ENCODE measurements at regions not wholly inside any gene's neighbourhood (a gene's known extent, or its start where the extent isn't known, plus 50 kb on each side); places are given as distances from the start of the nearest gene placed in this dataset.

GRCh38 chr7:84700563-84701370, 486.1 kb downstream of the SEMA3D start:
- peaks cover 0 to 4% of the 10 kb centered on the region in 2 donors for H3K4me1 ChIP-seq (ENCODE audit: control insufficient read depth in 1 of 2, insufficient read depth in 2 of 2, low read length in 2 of 2)
- H3K27me3 ChIP-seq (ENCODE audit: control insufficient read depth in 1 of 2, insufficient read depth in 2 of 2, low read length in 2 of 2) = no peaks in the 10 kb centered on the region
- H3K4me3 ChIP-seq (ENCODE audit: low read depth in 1 of 2, low read length in 2 of 2) = no peak overlapping the region
- no peak overlapping the region for H3K27ac ChIP-seq (ENCODE audit: low read depth, low read length)
- H3K9me3 ChIP-seq (ENCODE audit: control insufficient read depth in 1 of 2, low read length in 2 of 2) = peaks cover 1 to 2% of the 10 kb centered on the region in 2 donors
- H3K9ac ChIP-seq (ENCODE audit: low read depth in 1 of 2, low read length in 2 of 2) = no peak overlapping the region
- H3K36me3 ChIP-seq (ENCODE audit: control insufficient read depth in 1 of 2, insufficient read depth in 2 of 2, low read length in 2 of 2) = no peaks in the 10 kb centered on the region

DNA sequence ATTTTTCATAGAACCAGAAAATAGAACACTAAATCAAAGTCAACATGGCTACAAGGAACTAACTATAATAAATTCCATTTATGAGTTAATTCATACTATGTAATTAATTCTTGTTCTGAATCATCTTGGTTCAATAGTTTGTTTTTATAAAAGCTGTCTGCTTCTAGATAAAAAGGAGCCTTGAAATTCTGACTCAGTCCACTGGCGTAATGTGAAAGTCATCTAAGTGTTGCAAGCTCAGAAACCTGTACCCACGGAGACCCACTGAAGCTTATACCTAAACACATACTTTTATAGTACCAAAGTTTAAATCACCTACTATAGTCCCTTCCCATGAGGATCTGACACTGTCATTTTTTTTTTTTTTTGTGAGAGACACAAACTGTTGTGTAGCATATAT, 489.4 kb downstream of the SEMA3D start:
- Histone ChIP-seq H3K4me1 (ENCODE audit: control insufficient read depth in 1 of 2, insufficient read depth in 2 of 2, low read length in 2 of 2) (peaks cover 0 to 4% of the 10 kb centered on the region in 2 donors), H3K9ac (ENCODE audit: low read depth in 1 of 2, low read length in 2 of 2) (no peak overlapping the region), H3K4me3 (ENCODE audit: low read depth in 1 of 2, low read length in 2 of 2) (no peak overlapping the region), H3K27me3 (ENCODE audit: control insufficient read depth in 1 of 2, insufficient read depth in 2 of 2, low read length in 2 of 2) (no peaks in the 10 kb centered on the region), H3K9me3 (ENCODE audit: control insufficient read depth in 1 of 2, low read length in 2 of 2) (peaks cover 2 to 6% of the 10 kb centered on the region in 2 donors), H3K27ac (ENCODE audit: low read depth, low read length) (no peak overlapping the region), H3K36me3 (ENCODE audit: control insufficient read depth in 1 of 2, insufficient read depth in 2 of 2, low read length in 2 of 2) (no peaks in the 10 kb centered on the region)

DNA sequence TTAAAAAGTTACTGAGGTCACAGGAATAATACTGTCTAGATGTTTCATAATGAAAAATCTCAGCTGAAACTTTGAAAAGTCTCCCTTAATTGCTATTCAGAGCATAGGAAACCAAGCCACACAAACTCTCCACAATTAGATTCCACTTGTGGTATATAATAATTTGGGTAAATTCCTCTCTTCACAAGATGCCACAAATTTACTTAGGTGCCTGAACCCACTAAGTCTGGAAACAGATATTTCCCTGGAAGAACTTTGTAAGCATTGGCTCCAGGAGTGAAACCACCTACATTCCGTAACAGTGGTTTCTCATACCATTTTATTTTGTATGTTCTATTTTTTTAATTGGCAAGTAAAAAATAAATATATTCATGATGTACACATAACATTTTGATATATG, 493.4 kb downstream of the SEMA3D start:
- no peaks in the 10 kb centered on the region for H3K36me3 ChIP-seq (ENCODE audit: control insufficient read depth in 1 of 2, insufficient read depth in 2 of 2, low read length in 2 of 2)
- H3K9ac ChIP-seq (ENCODE audit: low read depth in 1 of 2, low read length in 2 of 2) = no peak overlapping the region
- no peak overlapping the region for H3K27ac ChIP-seq (ENCODE audit: low read depth, low read length)
- no peak overlapping the region for H3K4me3 ChIP-seq (ENCODE audit: low read depth in 1 of 2, low read length in 2 of 2)
- peaks cover 2 to 6% of the 10 kb centered on the region in 2 donors for H3K9me3 ChIP-seq (ENCODE audit: control insufficient read depth in 1 of 2, low read length in 2 of 2)
- H3K27me3 ChIP-seq (ENCODE audit: control insufficient read depth in 1 of 2, insufficient read depth in 2 of 2, low read length in 2 of 2) = no peaks in the 10 kb centered on the region
- no peaks in the 10 kb centered on the region for H3K4me1 ChIP-seq (ENCODE audit: control insufficient read depth in 1 of 2, insufficient read depth in 2 of 2, low read length in 2 of 2)

- Histone ChIP-seq H3K27ac (ENCODE audit: low read depth, low read length) (no peak overlapping the region), H3K4me3 (ENCODE audit: low read depth in 1 of 2, low read length in 2 of 2) (no peak overlapping the region), H3K36me3 (ENCODE audit: control insufficient read depth in 1 of 2, insufficient read depth in 2 of 2, low read length in 2 of 2) (no peaks in the 10 kb centered on the region), H3K9ac (ENCODE audit: low read depth in 1 of 2, low read length in 2 of 2) (no peak overlapping the region), H3K4me1 (ENCODE audit: control insufficient read depth in 1 of 2, insufficient read depth in 2 of 2, low read length in 2 of 2) (peaks cover 0 to 3% of the 10 kb centered on the region in 2 donors), H3K9me3 (ENCODE audit: control insufficient read depth in 1 of 2, low read length in 2 of 2) (no peaks in the 10 kb centered on the region), H3K27me3 (ENCODE audit: control insufficient read depth in 1 of 2, insufficient read depth in 2 of 2, low read length in 2 of 2) (no peaks in the 10 kb centered on the region)
These were observed 494.1 kb upstream of the SEMA3A start for GRCh38 chr7:84688671-84689070.

DNA sequence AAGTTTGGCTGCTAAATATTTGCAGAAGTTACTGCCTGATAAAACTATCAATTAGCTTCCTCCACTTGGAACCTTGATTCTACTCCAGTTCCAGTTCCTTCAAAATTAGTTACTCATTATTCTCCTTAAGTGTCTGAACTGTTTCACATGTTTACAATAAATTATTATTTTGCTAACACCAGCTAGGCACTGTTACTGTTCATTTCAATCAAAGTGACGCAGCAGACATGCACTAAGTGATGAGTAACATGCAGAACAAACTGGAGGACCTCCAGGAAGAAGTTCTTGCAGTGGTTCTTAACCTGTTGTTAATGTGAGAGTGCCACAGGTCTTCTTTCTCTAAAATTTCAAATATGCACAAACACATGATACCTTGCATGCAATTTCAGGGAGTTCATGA, 491.8 kb upstream of the SEMA3A start:
- Histone ChIP-seq H3K27ac (ENCODE audit: low read depth, low read length) (no peak overlapping the region), H3K9me3 (ENCODE audit: control insufficient read depth in 1 of 2, low read length in 2 of 2) (no peaks in the 10 kb centered on the region), H3K4me1 (ENCODE audit: control insufficient read depth in 1 of 2, insufficient read depth in 2 of 2, low read length in 2 of 2) (peaks cover 0 to 3% of the 10 kb centered on the region in 2 donors), H3K36me3 (ENCODE audit: control insufficient read depth in 1 of 2, insufficient read depth in 2 of 2, low read length in 2 of 2) (no peaks in the 10 kb centered on the region), H3K27me3 (ENCODE audit: control insufficient read depth in 1 of 2, insufficient read depth in 2 of 2, low read length in 2 of 2) (no peaks in the 10 kb centered on the region), H3K4me3 (ENCODE audit: low read depth in 1 of 2, low read length in 2 of 2) (no peak overlapping the region), H3K9ac (ENCODE audit: low read depth in 1 of 2, low read length in 2 of 2) (no peak overlapping the region)

DNA sequence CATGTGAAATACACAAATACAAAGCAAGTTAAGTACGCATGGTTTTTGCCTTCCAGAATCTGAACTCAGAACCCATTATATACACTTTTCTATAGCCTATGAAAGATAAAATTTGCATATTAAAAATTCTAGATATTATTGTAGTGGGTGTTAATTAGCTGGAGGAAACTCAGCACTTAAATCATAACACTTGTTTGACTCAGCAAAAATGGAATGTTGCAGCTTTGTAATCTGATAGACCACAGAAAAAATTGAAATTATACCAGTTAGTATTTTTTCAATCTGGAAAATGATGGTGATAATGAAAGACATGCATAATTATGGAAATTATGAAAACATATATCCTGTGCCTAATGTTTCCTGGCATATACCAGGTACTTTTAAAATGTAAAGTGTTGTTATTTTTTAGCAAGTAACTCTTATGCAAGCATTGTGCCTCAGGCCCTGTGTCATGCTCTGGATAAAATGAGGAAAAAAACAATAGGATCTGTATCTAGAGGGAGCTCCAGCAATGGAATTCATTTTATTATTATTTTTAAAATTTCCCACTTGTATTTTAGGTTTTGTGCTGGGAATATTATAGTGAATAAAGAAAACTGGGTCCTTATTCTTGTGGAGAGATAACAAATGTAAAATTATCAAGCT, 490.4 kb upstream of the SEMA3A start:
- Histone ChIP-seq H3K27me3 (ENCODE audit: control insufficient read depth in 1 of 2, insufficient read depth in 2 of 2, low read length in 2 of 2) (no peaks in the 10 kb centered on the region), H3K4me3 (ENCODE audit: low read depth in 1 of 2, low read length in 2 of 2) (no peak overlapping the region), H3K36me3 (ENCODE audit: control insufficient read depth in 1 of 2, insufficient read depth in 2 of 2, low read length in 2 of 2) (no peaks in the 10 kb centered on the region), H3K9ac (ENCODE audit: low read depth in 1 of 2, low read length in 2 of 2) (no peak overlapping the region), H3K27ac (ENCODE audit: low read depth, low read length) (no peak overlapping the region), H3K4me1 (ENCODE audit: control insufficient read depth in 1 of 2, insufficient read depth in 2 of 2, low read length in 2 of 2) (peaks cover 0 to 3% of the 10 kb centered on the region in 2 donors), H3K9me3 (ENCODE audit: control insufficient read depth in 1 of 2, low read length in 2 of 2) (no peaks in the 10 kb centered on the region)

- no peaks in the 10 kb centered on the region for H3K27me3 ChIP-seq (ENCODE audit: control insufficient read depth in 1 of 2, insufficient read depth in 2 of 2, low read length in 2 of 2)
- peaks cover 0 to 3% of the 10 kb centered on the region in 2 donors for H3K4me1 ChIP-seq (ENCODE audit: control insufficient read depth in 1 of 2, insufficient read depth in 2 of 2, low read length in 2 of 2)
- no peak overlapping the region for H3K4me3 ChIP-seq (ENCODE audit: low read depth in 1 of 2, low read length in 2 of 2)
- H3K27ac ChIP-seq (ENCODE audit: low read depth, low read length) = no peak overlapping the region
- H3K9ac ChIP-seq (ENCODE audit: low read depth in 1 of 2, low read length in 2 of 2) = no peak overlapping the region
- H3K9me3 ChIP-seq (ENCODE audit: control insufficient read depth in 1 of 2, low read length in 2 of 2) = no peaks in the 10 kb centered on the region
- H3K36me3 ChIP-seq (ENCODE audit: control insufficient read depth in 1 of 2, insufficient read depth in 2 of 2, low read length in 2 of 2) = no peaks in the 10 kb centered on the region
These were observed 488.0 kb upstream of the SEMA3A start for GRCh38 chr7:84682543-84682942.

DNA sequence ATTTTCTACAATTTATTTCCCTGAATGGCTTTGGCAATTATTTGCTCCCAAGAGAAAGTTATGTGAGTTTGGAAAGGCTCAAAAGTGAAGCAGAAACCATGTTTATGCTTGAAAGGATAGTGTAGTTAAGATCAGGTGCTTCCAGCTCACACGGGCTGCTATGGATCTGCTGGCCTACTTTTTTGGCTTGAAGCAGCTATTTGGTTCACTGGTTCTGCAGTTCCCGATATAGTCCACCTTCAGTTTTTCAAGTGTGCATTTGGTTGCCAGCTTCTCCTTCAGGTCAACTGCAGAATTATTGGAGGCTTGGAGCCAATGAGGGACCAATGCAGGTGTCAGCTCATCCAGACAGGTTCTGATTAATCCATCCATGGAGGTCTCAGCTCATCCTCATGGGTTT, 484.3 kb upstream of the SEMA3A start:
- Histone ChIP-seq H3K9me3 (ENCODE audit: control insufficient read depth in 1 of 2, low read length in 2 of 2) (no peaks in the 10 kb centered on the region), H3K4me3 (ENCODE audit: low read depth in 1 of 2, low read length in 2 of 2) (no peak overlapping the region), H3K4me1 (ENCODE audit: control insufficient read depth in 1 of 2, insufficient read depth in 2 of 2, low read length in 2 of 2) (no peaks in the 10 kb centered on the region)

DNA sequence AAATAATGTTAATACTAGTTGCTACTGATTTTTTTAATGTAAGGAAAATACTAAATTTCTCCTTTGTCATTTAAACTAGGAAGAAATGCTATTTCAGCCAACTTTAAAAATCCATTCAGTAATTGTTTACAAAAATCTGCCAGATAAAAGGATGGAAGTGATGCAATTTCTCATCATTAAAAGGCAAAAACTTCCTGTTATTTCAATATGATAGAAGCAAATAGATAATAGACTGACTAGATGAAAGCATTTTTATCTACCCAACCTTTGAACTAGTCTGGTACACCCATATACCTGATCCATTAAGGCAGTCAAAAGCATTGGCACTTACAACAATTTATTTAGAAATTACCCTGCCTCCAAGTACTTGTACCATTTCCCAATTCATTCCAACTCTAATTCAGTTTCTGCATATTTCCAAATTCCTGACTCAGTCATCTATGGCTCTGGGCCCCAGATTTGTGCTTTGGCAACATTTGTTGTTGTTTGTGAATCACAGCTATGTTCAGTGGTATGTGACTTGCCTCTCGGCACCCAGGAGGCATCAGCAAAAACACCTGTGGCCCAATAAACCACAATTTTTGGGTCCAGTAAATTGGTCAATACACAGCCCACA, 482.6 kb upstream of the SEMA3A start:
- Histone ChIP-seq H3K9ac (ENCODE audit: low read depth in 1 of 2, low read length in 2 of 2) (no peak overlapping the region), H3K27me3 (ENCODE audit: control insufficient read depth in 1 of 2, insufficient read depth in 2 of 2, low read length in 2 of 2) (no peaks in the 10 kb centered on the region), H3K9me3 (ENCODE audit: control insufficient read depth in 1 of 2, low read length in 2 of 2) (no peaks in the 10 kb centered on the region), H3K27ac (ENCODE audit: low read depth, low read length) (no peak overlapping the region), H3K36me3 (ENCODE audit: control insufficient read depth in 1 of 2, insufficient read depth in 2 of 2, low read length in 2 of 2) (no peaks in the 10 kb centered on the region), H3K4me1 (ENCODE audit: control insufficient read depth in 1 of 2, insufficient read depth in 2 of 2, low read length in 2 of 2) (no peaks in the 10 kb centered on the region), H3K4me3 (ENCODE audit: low read depth in 1 of 2, low read length in 2 of 2) (no peak overlapping the region)

More for the DNA sequence above, 484.3 kb upstream of the SEMA3A start:
- Histone ChIP-seq H3K27ac (ENCODE audit: low read depth, low read length) (no peak overlapping the region), H3K9ac (ENCODE audit: low read depth in 1 of 2, low read length in 2 of 2) (no peak overlapping the region), H3K36me3 (ENCODE audit: control insufficient read depth in 1 of 2, insufficient read depth in 2 of 2, low read length in 2 of 2) (no peaks in the 10 kb centered on the region), H3K27me3 (ENCODE audit: control insufficient read depth in 1 of 2, insufficient read depth in 2 of 2, low read length in 2 of 2) (no peaks in the 10 kb centered on the region)

- Histone ChIP-seq H3K4me1 (ENCODE audit: control insufficient read depth in 1 of 2, insufficient read depth in 2 of 2, low read length in 2 of 2) (no peaks in the 10 kb centered on the region), H3K36me3 (ENCODE audit: control insufficient read depth in 1 of 2, insufficient read depth in 2 of 2, low read length in 2 of 2) (no peaks in the 10 kb centered on the region), H3K27me3 (ENCODE audit: control insufficient read depth in 1 of 2, insufficient read depth in 2 of 2, low read length in 2 of 2) (no peaks in the 10 kb centered on the region), H3K9me3 (ENCODE audit: control insufficient read depth in 1 of 2, low read length in 2 of 2) (no peaks in the 10 kb centered on the region), H3K9ac (ENCODE audit: low read depth in 1 of 2, low read length in 2 of 2) (no peak overlapping the region), H3K4me3 (ENCODE audit: low read depth in 1 of 2, low read length in 2 of 2) (no peak overlapping the region), H3K27ac (ENCODE audit: low read depth, low read length) (no peak overlapping the region)
These were observed 481.0 kb upstream of the SEMA3A start for GRCh38 chr7:84675633-84676034.

Data from duodenal mucosa (tissue), 2 donors.